NB4 (cell line): ENCODE measurements at regions not wholly inside any gene's neighbourhood (a gene's known extent, or its start where the extent isn't known, plus 50 kb on each side); places are given as distances from the start of the nearest gene placed in this dataset.

ENCODE experiments used
- DNase-seq: peaks from one replicate; pipeline ENCODE4 v3.0.0; 2010; ENCODE audit warnings: low read depth
- H3K4me3 ChIP-seq: one replicate; pipeline ENCODE4 v1.5.1; 2011; ENCODE audit warnings: mild to moderate bottlenecking, low read depth, low read length, moderate library complexity
- CTCF ChIP-seq: IDR thresholded peaks from one replicate; pipeline ENCODE4 v1.5.1; 2012; ENCODE audit warnings: low read depth, low read length
- MAX ChIP-seq: IDR thresholded peaks from 2 replicates; pipeline ENCODE4 v1.6.1; 2011; ENCODE audit warnings: low read depth, low read length
- MYC ChIP-seq: IDR thresholded peaks from 2 replicates; pipeline ENCODE4 v1.6.1; 2011; ENCODE audit warnings: low read depth, low read length
- POLR2A ChIP-seq: IDR thresholded peaks from 2 replicates; pipeline ENCODE4 v1.6.1; 2011; ENCODE audit warnings: mild to moderate bottlenecking; ENCODE audit not compliant: insufficient read length; ENCODE audit errors: extremely low read depth

- no peak overlapping the region for H3K4me3 ChIP-seq
- DNase-seq, result peak; percentile 17
- TF ChIP-seq POLR2A (no peak), CTCF (no peak), MYC (no peak), MAX (no peak)
Measured at GRCh38 chrX:68947882-68948605, 119.2 kb downstream of the EFNB1 start.

- peak; percentile 11 for DNase-seq
- no peak overlapping the region for H3K4me3 ChIP-seq
- TF ChIP-seq CTCF (no peak), POLR2A (no peak), MYC (no peak), MAX (no peak)
Measured at GRCh38 chrX:68945603-68946228, 116.9 kb downstream of the EFNB1 start.

- TF ChIP-seq MYC, result no peak
- no peak for TF ChIP-seq POLR2A
- no peak for TF ChIP-seq MAX
- TF ChIP-seq CTCF, result no peak
- DNase-seq, result no peak
- no peak overlapping the region for H3K4me3 ChIP-seq
Measured at GRCh38 chrX:68945081-68945602, 116.3 kb downstream of the EFNB1 start.

- TF ChIP-seq CTCF (no peak), MAX (no peak), MYC (no peak), POLR2A (no peak)
- DNase-seq, result no peak
- no peak overlapping the region for H3K4me3 ChIP-seq
Measured at GRCh38 chrX:68944211-68944610, 115.4 kb downstream of the EFNB1 start.

GRCh38 chrX:68942840-68943239, 114.0 kb downstream of the EFNB1 start:
- no peak overlapping the region for H3K4me3 ChIP-seq
- DNase-seq, result no peak
- TF ChIP-seq POLR2A (no peak), MAX (no peak), MYC (no peak), CTCF (no peak)
